HepG2 (cell line): ENCODE measurements at regions not wholly inside any gene's neighbourhood (a gene's known extent, or its start where the extent isn't known, plus 50 kb on each side); places are given as distances from the start of the nearest gene placed in this dataset.

ENCODE experiments used
- ATAC-seq: fragments of 200-7000 bp; cut with Tn5 transposase; 3 replicates; pipeline ENCODE4 v1.9.1; 2020; ENCODE audit warnings: mild to moderate bottlenecking, moderate library complexity
- BruUV-seq: library from RNA; stranded (reverse); fragments of 400-500 nt; replicated peaks from 2 replicates; lab custom pipeline; 2021; lab: Mats Ljungman, UMichigan
- CTCF ChIA-PET: fragments of 300-600 bp; formaldehyde crosslinking; extraction: SDS; loops from one replicate; lab custom pipeline; 2021; ENCODE audit warnings: low total read pairs, inconsistent platforms, low intra/inter-chr PET ratio; lab: Yijun Ruan, JAX
- POLR2A ChIA-PET: fragments of 350-600 bp; sonication (Branson Sonifier 250); formaldehyde crosslinking; loops from one replicate; lab custom pipeline; 2020; ENCODE audit warnings: antibody characterized with exemption, inconsistent platforms; lab: Yijun Ruan, JAX
- DNase-seq: peaks from one replicate; pipeline ENCODE4 v3.0.0-alpha.2; 2015; ENCODE audit warnings: low spot score
- FAIRE-seq: peaks from 3 replicates; lab custom pipeline; 2011; peaks lifted over from hg19 to GRCh38; lab: Jason Lieb, UNC
- H2AFZ ChIP-seq: one replicate; pipeline ENCODE4 v1.6.1; 2011; ENCODE audit warnings: low read length, inconsistent platforms
- H3K27ac ChIP-seq: fragments of 300-600 bp; 3 replicates; pipeline ENCODE4 v1.8.0; 2011; ENCODE audit warnings: mixed run types, mild to moderate bottlenecking, mixed read lengths, low read length, inconsistent platforms; ENCODE audit not compliant: insufficient read depth; ENCODE audit errors: extremely low read length
- H3K27me3 ChIP-seq, 2 experiments: fragments of 200-600 bp in 1 of 2; 2 replicates in 1 of 2; 3 replicates in 1 of 2; pipeline versions ENCODE4 v1.6.0 to v1.8.0; 2011; ENCODE audit warnings: low read length in 2 of 2, mild to moderate bottlenecking in 2 of 2, moderate library complexity in 2 of 2, inconsistent platforms in 1 of 2; ENCODE audit not compliant: insufficient read depth in 2 of 2, control insufficient read depth in 1 of 2
- H3K36me3 ChIP-seq, 2 experiments: fragments of 200-600 bp in 1 of 2; replicated peaks in 1 of 2; 2 replicates in 1 of 2; 3 replicates in 1 of 2; pipeline versions ENCODE4 v1.5.1 to v1.8.0; 2011; ENCODE audit warnings: low read length in 2 of 2, inconsistent platforms in 1 of 2; ENCODE audit not compliant: insufficient read depth in 2 of 2, control insufficient read depth in 1 of 2
- H3K4me1 ChIP-seq: 2 replicates; pipeline ENCODE4 v1.5.1; 2012; ENCODE audit warnings: low read length, inconsistent platforms; ENCODE audit not compliant: insufficient read depth
- H3K4me2 ChIP-seq: 2 replicates; pipeline ENCODE4 v1.6.0; 2011; ENCODE audit warnings: low read depth, low read length, inconsistent platforms
- H3K4me3 ChIP-seq, 3 experiments: fragments of 200-600 bp in 1 of 3; sonication (generic), shearing (Covaris generic) in 1 of 3; replicated peaks in 1 of 3; 2 replicates each; pipeline ENCODE4 v1.5.1; 2011 to 2016; ENCODE audit warnings: low read length in 3 of 3, inconsistent platforms in 2 of 3, low read depth in 2 of 3, mild to moderate bottlenecking in 2 of 3, control low read depth in 1 of 3, mixed read lengths in 1 of 3; ENCODE audit not compliant: insufficient read depth in 1 of 3
- H3K79me2 ChIP-seq: one replicate; pipeline ENCODE4 v1.6.1; 2011; ENCODE audit warnings: low read length, inconsistent platforms; ENCODE audit not compliant: insufficient read depth
- H3K9ac ChIP-seq: 2 replicates; pipeline ENCODE4 v1.6.0; 2011; ENCODE audit warnings: mild to moderate bottlenecking, low read depth, low read length, inconsistent platforms; ENCODE audit not compliant: insufficient read depth
- H3K9me3 ChIP-seq: 2 replicates; pipeline ENCODE4 v1.5.1; 2012; ENCODE audit warnings: mild to moderate bottlenecking, low read length
- H4K20me1 ChIP-seq: 2 replicates; pipeline ENCODE4 v1.6.0; 2011; ENCODE audit warnings: inconsistent platforms, mild to moderate bottlenecking, low read length, moderate library complexity; ENCODE audit not compliant: insufficient read depth
- IKZF4 ChIP-seq: sonication (generic); formaldehyde crosslinking; IDR thresholded peaks from 2 replicates; pipeline ENCODE4 v1.5.1; 2020; ENCODE audit warnings: borderline replicate concordance, mild to moderate bottlenecking, low read depth, missing genetic modification reagents; ENCODE audit errors: not compliant biosample characterization
- MBNL3 ChIP-seq: fragments of 250-450 bp; sonication (Bioruptor Pico); conservative IDR thresholded peaks from 2 replicates; pipeline ENCODE4 v1.8.0; 2022; ENCODE audit warnings: mild to moderate bottlenecking, inconsistent platforms
- PRDM15 ChIP-seq: sonication (generic); formaldehyde crosslinking; IDR thresholded peaks from 2 replicates; pipeline ENCODE4 v1.4.0; 2020; ENCODE audit warnings: missing genetic modification reagents
- RERE ChIP-seq: IDR thresholded peaks from 2 replicates; pipeline ENCODE4 v1.6.1; 2016; ENCODE audit warnings: low read depth, missing genetic modification reagents, missing compliant biosample characterization
- RFX5 ChIP-seq: IDR thresholded peaks from 2 replicates; pipeline ENCODE4 v1.6.1; 2011; ENCODE audit warnings: low read depth, low read length, improper control_type of control experiment
- SP2 ChIP-seq: sonication (generic); formaldehyde crosslinking; IDR thresholded peaks from 2 replicates; pipeline ENCODE4 v1.5.1; 2020; ENCODE audit warnings: mild to moderate bottlenecking, missing genetic modification reagents
- TBX2 ChIP-seq: sonication (generic); formaldehyde crosslinking; IDR thresholded peaks from 2 replicates; pipeline ENCODE4 v1.5.0; 2020; ENCODE audit warnings: missing genetic modification reagents, mild to moderate bottlenecking, borderline replicate concordance
- TFDP2 ChIP-seq: sonication (generic); formaldehyde crosslinking; IDR thresholded peaks from 2 replicates; pipeline ENCODE4 v1.4.0; 2020; ENCODE audit warnings: missing genetic modification reagents
- ZBTB4 ChIP-seq: sonication (generic); formaldehyde crosslinking; IDR thresholded peaks from 2 replicates; pipeline ENCODE4 v1.4.0; 2020; ENCODE audit warnings: missing genetic modification reagents, mild to moderate bottlenecking, borderline replicate concordance
- ZSCAN22 ChIP-seq: sonication (generic); formaldehyde crosslinking; IDR thresholded peaks from 2 replicates; pipeline ENCODE4 v1.4.0; 2020; ENCODE audit warnings: mild to moderate bottlenecking, missing genetic modification reagents
- WGBS: methylation state at CpG from one replicate; pipeline ENCODE4 v1.1.6; 2017; ENCODE audit warnings: low lambda C conversion rate; 5-methylcytosine and 5-hydroxymethylcytosine counted together
- in situ Hi-C: cut with HindIII; loops from 2 replicates; pipeline ENCODE4 v1.10.0; 2017; ENCODE audit warnings: low pct_unique_long_range_greater_than_20kb; ENCODE audit not compliant: extremely low pct_ligation_motif_present
- intact Hi-C: fragments of 100-400 bp; cut with micrococcal nuclease; formaldehyde crosslinking; loops from one replicate; pipeline ENCODE4 v1.10.0; 2022; ENCODE audit not compliant: unreplicated experiment

GRCh38 chr17:51359055-51359454 lies 98.7 kb downstream of the UTP18 start:
- Histone ChIP-seq H3K4me2 (no peak overlapping the region), H2AFZ (no peak overlapping the region), H3K27me3 (peaks cover 0 to 13% of the 10 kb centered on the region in 2 experiments; a peak in 2 of 5 replicates), H4K20me1 (no peaks in the 10 kb centered on the region), H3K79me2 (no peaks in the 10 kb centered on the region), H3K9ac (no peak overlapping the region), H3K36me3 (no peaks in the 10 kb centered on the region), H3K9me3 (no peaks in the 10 kb centered on the region), H3K4me3 (no peak overlapping the region), H3K4me1 (no peaks in the 10 kb centered on the region), H3K27ac (no peak overlapping the region)
- in situ Hi-C loops: no loop called here
- POLR2A ChIA-PET: no interaction called here
- FAIRE-seq: no peak
- TF ChIP-seq ZSCAN22 (no peak), RFX5 (no peak), MBNL3 (no peak), RERE (CRISPR knock-in tag) (no peak), ZBTB4 (CRISPR knock-in tag) (no peak), PRDM15 (no peak), SP2 (CRISPR knock-in tag) (no peak), TFDP2 (CRISPR knock-in tag) (no peak), TBX2 (CRISPR knock-in tag) (no peak), IKZF4 (CRISPR knock-in tag) (no peak)
- WGBS: 20% methylated on average over 4 of the region's 4 CpGs
- intact Hi-C loops: no loop called here
- no peak for DNase-seq
- no TSS peak for BruUV-seq
- ATAC-seq: no peak
- CTCF ChIA-PET: no interaction called here
